H9 (cell line): ENCODE measurements at regions not wholly inside any gene's neighbourhood (a gene's known extent, or its start where the extent isn't known, plus 50 kb on each side); places are given as distances from the start of the nearest gene placed in this dataset.
A peak's percentile ranks its signal among the peaks of the same experiment; 100 is the strongest.

Source experiments
- DNase-seq: peaks from one replicate; pipeline ENCODE4 v3.0.0-alpha.2; 2017
- H2AFZ ChIP-seq: one replicate; pipeline ENCODE4 v1.6.1; 2013; ENCODE audit warnings: mild to moderate bottlenecking, low read length, control low read depth, moderate library complexity
- H2AK5ac ChIP-seq: 2 replicates; pipeline ENCODE4 v1.6.1; 2013; ENCODE audit warnings: low read length, control low read depth, mixed read lengths; ENCODE audit not compliant: insufficient read length
- H2BK120ac ChIP-seq: one replicate; pipeline ENCODE4 v1.6.1; 2013; ENCODE audit warnings: low read depth, mild to moderate bottlenecking, low read length, control low read depth, inconsistent platforms; ENCODE audit not compliant: poor library complexity, severe bottlenecking
- H2BK12ac ChIP-seq: 2 replicates; pipeline ENCODE4 v1.6.1; 2013; ENCODE audit warnings: low read length, control low read depth, mixed read lengths, low read depth; ENCODE audit not compliant: insufficient read length
- H2BK15ac ChIP-seq: 2 replicates; pipeline ENCODE4 v1.6.1; 2013; ENCODE audit warnings: low read depth, low read length, control low read depth
- H2BK20ac ChIP-seq: one replicate; pipeline ENCODE4 v1.6.1; 2013; ENCODE audit warnings: low read depth, mild to moderate bottlenecking, low read length, control low read depth, inconsistent platforms; ENCODE audit not compliant: poor library complexity, severe bottlenecking
- H2BK5ac ChIP-seq: 2 replicates; pipeline ENCODE4 v1.6.1; 2013; ENCODE audit warnings: low read length, control low read depth, mixed read lengths; ENCODE audit not compliant: insufficient read length
- H3K14ac ChIP-seq: 2 replicates; pipeline ENCODE4 v1.6.1; 2013; ENCODE audit warnings: low read length, control low read depth; ENCODE audit not compliant: insufficient read depth
- H3K18ac ChIP-seq: 2 replicates; pipeline ENCODE4 v1.6.1; 2013; ENCODE audit warnings: low read depth, mild to moderate bottlenecking, mixed read lengths, low read length, control low read depth; ENCODE audit not compliant: insufficient read length
- H3K23ac ChIP-seq: 2 replicates; pipeline ENCODE4 v1.6.1; 2013; ENCODE audit warnings: low read length, control low read depth, mixed read lengths, low read depth; ENCODE audit not compliant: insufficient read length
- H3K23me2 ChIP-seq: 2 replicates; pipeline ENCODE4 v1.6.1; 2013; ENCODE audit warnings: low read depth, mild to moderate bottlenecking, mixed read lengths, low read length, control low read depth; ENCODE audit not compliant: insufficient read length, poor library complexity, severe bottlenecking
- H3K27ac ChIP-seq: 2 replicates; pipeline ENCODE4 v1.5.1; 2013; ENCODE audit warnings: low read length, control low read depth, mixed read lengths, low read depth; ENCODE audit not compliant: insufficient read length
- H3K27me3 ChIP-seq: 2 replicates; pipeline ENCODE4 v1.6.1; 2013; ENCODE audit warnings: low read length, control low read depth, inconsistent platforms; ENCODE audit not compliant: insufficient read depth
- H3K4ac ChIP-seq: 2 replicates; pipeline ENCODE4 v1.6.1; 2013; ENCODE audit warnings: low read depth, mild to moderate bottlenecking, control low read depth, inconsistent platforms, low read length, moderate library complexity
- H3K4me1 ChIP-seq: 2 replicates; pipeline ENCODE4 v1.6.1; 2013; ENCODE audit warnings: low read length, control low read depth, inconsistent platforms; ENCODE audit not compliant: insufficient read depth
- H3K4me2 ChIP-seq: 2 replicates; pipeline ENCODE4 v1.6.1; 2013; ENCODE audit warnings: low read length, control low read depth, mixed read lengths; ENCODE audit not compliant: insufficient read length, insufficient read depth
- H3K56ac ChIP-seq: 2 replicates; pipeline ENCODE4 v1.6.1; 2013; ENCODE audit warnings: low read depth, mild to moderate bottlenecking, mixed read lengths, low read length, control low read depth; ENCODE audit not compliant: insufficient read length
- H3K79me1 ChIP-seq: 2 replicates; pipeline ENCODE4 v1.6.1; 2013; ENCODE audit warnings: low read depth, mild to moderate bottlenecking, moderate library complexity, low read length, control low read depth, inconsistent platforms; ENCODE audit not compliant: insufficient read depth, poor library complexity, severe bottlenecking
- H3K79me2 ChIP-seq: 2 replicates; pipeline ENCODE4 v1.6.1; 2013; ENCODE audit warnings: low read length, control low read depth, inconsistent platforms; ENCODE audit not compliant: insufficient read depth
- H3K9ac ChIP-seq: 2 replicates; pipeline ENCODE4 v1.6.1; 2013; ENCODE audit warnings: low read length, control low read depth, mixed read lengths; ENCODE audit not compliant: insufficient read length; ENCODE audit errors: extremely low read depth
- H3K9me3 ChIP-seq: one replicate; pipeline ENCODE4 v1.6.1; 2013; ENCODE audit warnings: low read depth, low read length, inconsistent platforms; ENCODE audit not compliant: control insufficient read depth
- H3T11ph ChIP-seq: one replicate; pipeline ENCODE4 v1.6.1; 2013; ENCODE audit warnings: mild to moderate bottlenecking, low read length, control low read depth, inconsistent platforms
- H4K20me1 ChIP-seq: one replicate; pipeline ENCODE4 v1.6.1; 2013; ENCODE audit not compliant: control insufficient read depth, insufficient read length, insufficient read depth
- H4K5ac ChIP-seq: 2 replicates; pipeline ENCODE4 v1.6.1; 2013; ENCODE audit warnings: low read depth, mild to moderate bottlenecking, mixed read lengths, low read length, control low read depth; ENCODE audit not compliant: insufficient read length
- H4K8ac ChIP-seq: replicated peaks from 2 replicates; pipeline ENCODE4 v1.6.1; 2013; ENCODE audit warnings: low read length, control low read depth, mixed read lengths, low read depth; ENCODE audit not compliant: insufficient read length
- H4K91ac ChIP-seq: 2 replicates; pipeline ENCODE4 v1.6.1; 2013; ENCODE audit warnings: low read depth, mild to moderate bottlenecking, moderate library complexity, mixed read lengths, low read length, control low read depth; ENCODE audit not compliant: insufficient read length
- H3K27ac Mint-ChIP-seq, 3 experiments: 2 replicates in 2 of 3; 3 replicates in 1 of 3; pipeline ENCODE4 v1.8.0; 2020 to 2021; ENCODE audit warnings: mixed read lengths in 3 of 3, mild to moderate bottlenecking in 1 of 3, moderate library complexity in 1 of 3
- H3K27me3 Mint-ChIP-seq: 2 replicates; pipeline ENCODE4 v1.8.0; 2021; ENCODE audit warnings: low read depth, mild to moderate bottlenecking, moderate library complexity, mixed read lengths
- H3K36me3 Mint-ChIP-seq, 3 experiments: 2 replicates in 2 of 3; 3 replicates in 1 of 3; pipeline ENCODE4 v1.8.0; 2020 to 2021; ENCODE audit warnings: low read depth in 3 of 3, mixed read lengths in 3 of 3; ENCODE audit not compliant: insufficient read depth in 1 of 3
- H3K4me1 Mint-ChIP-seq, 2 experiments: 2 replicates each; pipeline ENCODE4 v1.8.0; 2020; ENCODE audit warnings: mixed read lengths in 2 of 2
- H3K4me3 Mint-ChIP-seq, 2 experiments: 2 replicates in 1 of 2; 3 replicates in 1 of 2; pipeline ENCODE4 v1.8.0; 2020 to 2021; ENCODE audit warnings: mild to moderate bottlenecking in 2 of 2, mixed read lengths in 2 of 2, moderate library complexity in 1 of 2
- H3K9me3 Mint-ChIP-seq, 2 experiments: 2 replicates in 1 of 2; 3 replicates in 1 of 2; pipeline ENCODE4 v1.8.0; 2020; ENCODE audit warnings: mild to moderate bottlenecking in 2 of 2, mixed read lengths in 2 of 2, moderate library complexity in 1 of 2
- WGBS: extraction: QIAGEN DNeasy Blood & Tissue Kit; methylation state at CpG from one replicate; pipeline ENCODE4 v1.1.7; 2013; ENCODE audit warnings: missing lambda C conversion rate, low lambda C conversion rate, mixed read lengths; ENCODE audit not compliant: insufficient read length; ENCODE audit errors: extremely low coverage; 5-methylcytosine and 5-hydroxymethylcytosine counted together
- TF ChIP-seq, protein P1 (sequence below): fragments of 200-600 bp; sonication (generic); conservative IDR thresholded peaks from 3 replicates; pipeline ENCODE4 v1.8.0; 2021; ENCODE audit warnings: antibody characterized with exemption, mild to moderate bottlenecking

DNA sequence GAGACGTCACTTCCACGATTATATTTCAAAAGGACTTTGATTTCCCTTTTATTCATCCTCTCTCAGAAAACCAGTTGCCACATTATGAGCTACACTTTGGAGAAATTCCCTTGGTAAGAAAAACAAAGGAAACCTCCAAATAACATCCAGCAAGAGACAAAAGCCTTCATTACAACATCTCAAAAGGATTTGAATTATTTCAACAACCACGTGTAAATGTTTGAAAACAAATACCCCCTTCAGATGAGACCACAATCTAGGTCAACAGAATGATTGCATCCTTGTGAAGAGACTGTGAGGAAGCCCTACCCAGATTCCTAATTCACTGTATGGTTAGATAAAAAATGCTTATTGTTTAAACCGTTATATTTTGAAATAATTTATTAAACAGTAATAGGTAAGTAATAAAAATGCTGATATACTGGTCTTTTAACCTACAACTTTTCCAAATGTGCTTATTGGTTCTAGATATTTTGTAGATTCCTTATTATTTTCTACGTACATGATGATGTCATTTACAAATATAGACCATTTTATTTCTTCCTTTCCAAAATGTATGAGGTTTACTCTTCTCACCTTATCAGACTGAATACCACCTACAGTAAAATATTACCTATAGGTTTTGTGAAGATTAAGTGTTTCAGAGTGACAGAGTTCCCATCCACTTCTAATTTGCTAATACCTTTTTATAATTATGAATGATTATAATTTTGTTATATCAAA is 922.7 kb upstream of the CHAC2 start:
- Histone ChIP-seq H3K14ac (no peak overlapping the region), H2BK20ac (no peak overlapping the region), H4K8ac (no peak overlapping the region), H4K91ac (no peak overlapping the region), H4K5ac (no peak overlapping the region), H2BK12ac (no peak overlapping the region), H3K9me3 (no peaks in the 10 kb centered on the region), H3K18ac (no peak overlapping the region), H3K79me1 (no peaks in the 10 kb centered on the region), H3K23ac (no peak overlapping the region), H2BK15ac (no peak overlapping the region), H3K27ac (no peak overlapping the region), H4K20me1 (no peaks in the 10 kb centered on the region), H2AFZ (no peak overlapping the region), H3K9ac (no peak overlapping the region), H3T11ph (no peak overlapping the region), H2BK120ac (no peak overlapping the region), H3K27me3 (no peaks in the 10 kb centered on the region), H3K23me2 (no peaks in the 10 kb centered on the region), H3K4me2 (no peak overlapping the region), H3K56ac (no peak overlapping the region), H3K4me1 (no peaks in the 10 kb centered on the region), H3K4ac (no peak overlapping the region), H2AK5ac (no peak overlapping the region), H2BK5ac (no peak overlapping the region), H3K79me2 (no peaks in the 10 kb centered on the region)
- Mint-ChIP-seq H3K4me3 (no peak overlapping the region), H3K9me3 (peaks cover 12 to 14% of the 10 kb centered on the region in 2 experiments), H3K27me3 (no peaks in the 10 kb centered on the region), H3K27ac (peak overlapping the region; percentile 5 to 90 (median 44); a peak in 2 of 7 replicates), H3K4me1 (peaks cover 4% of the 10 kb centered on the region in 2 experiments), H3K36me3 (peaks cover 0 to 7% (median 2%) of the 10 kb centered on the region in 3 experiments; a peak in 5 of 7 replicates)
- no peak for DNase-seq
- TF ChIP-seq, protein P1, sequence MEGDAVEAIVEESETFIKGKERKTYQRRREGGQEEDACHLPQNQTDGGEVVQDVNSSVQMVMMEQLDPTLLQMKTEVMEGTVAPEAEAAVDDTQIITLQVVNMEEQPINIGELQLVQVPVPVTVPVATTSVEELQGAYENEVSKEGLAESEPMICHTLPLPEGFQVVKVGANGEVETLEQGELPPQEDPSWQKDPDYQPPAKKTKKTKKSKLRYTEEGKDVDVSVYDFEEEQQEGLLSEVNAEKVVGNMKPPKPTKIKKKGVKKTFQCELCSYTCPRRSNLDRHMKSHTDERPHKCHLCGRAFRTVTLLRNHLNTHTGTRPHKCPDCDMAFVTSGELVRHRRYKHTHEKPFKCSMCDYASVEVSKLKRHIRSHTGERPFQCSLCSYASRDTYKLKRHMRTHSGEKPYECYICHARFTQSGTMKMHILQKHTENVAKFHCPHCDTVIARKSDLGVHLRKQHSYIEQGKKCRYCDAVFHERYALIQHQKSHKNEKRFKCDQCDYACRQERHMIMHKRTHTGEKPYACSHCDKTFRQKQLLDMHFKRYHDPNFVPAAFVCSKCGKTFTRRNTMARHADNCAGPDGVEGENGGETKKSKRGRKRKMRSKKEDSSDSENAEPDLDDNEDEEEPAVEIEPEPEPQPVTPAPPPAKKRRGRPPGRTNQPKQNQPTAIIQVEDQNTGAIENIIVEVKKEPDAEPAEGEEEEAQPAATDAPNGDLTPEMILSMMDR = no peak
- no CpG with 5 or more reads among the region's 5 CpGs for whole genome bisulfite sequencing
